C4-2B (cell line): ENCODE measurements at regions not wholly inside any gene's neighbourhood (a gene's known extent, or its start where the extent isn't known, plus 50 kb on each side); places are given as distances from the start of the nearest gene placed in this dataset.

ENCODE experiments used
- H3K27ac ChIP-seq: fragments of 450-650 bp; 2 replicates; pipeline ENCODE4 v1.5.1; 2017
- CTCF ChIP-seq: fragments of 450-650 bp; conservative IDR thresholded peaks from 2 replicates; pipeline ENCODE4 v1.5.1; 2017; ENCODE audit warnings: mild to moderate bottlenecking
- ZFX ChIP-seq: fragments of 450-650 bp; IDR thresholded peaks from 2 replicates; pipeline ENCODE4 v1.6.1; 2017

- H3K27ac ChIP-seq: no peak overlapping the region
- TF ChIP-seq ZFX (no peak), CTCF (no peak)
Measured at GRCh38 chr16:47852991-47853390, 302.8 kb downstream of the ABCC12 start.

GRCh38 chr16:47851146-47851545 lies 304.6 kb downstream of the ABCC12 start:
- H3K27ac ChIP-seq: no peak overlapping the region
- TF ChIP-seq CTCF (no peak), ZFX (no peak)

- H3K27ac ChIP-seq: no peak overlapping the region
- TF ChIP-seq CTCF: no peak
- no peak for TF ChIP-seq ZFX
Measured at GRCh38 chr16:47849736-47850135, 306.1 kb downstream of the ABCC12 start.

GRCh38 chr16:47848421-47849109 lies 307.2 kb downstream of the ABCC12 start:
- TF ChIP-seq ZFX: no peak
- TF ChIP-seq CTCF: no peak
- no peak overlapping the region; the same call in 1 of the 2 replicates for H3K27ac ChIP-seq

- TF ChIP-seq CTCF (no peak), ZFX (no peak)
- H3K27ac ChIP-seq: no peak overlapping the region; the same call in 1 of the 2 replicates
Measured at GRCh38 chr16:47847220-47847970, 308.4 kb downstream of the ABCC12 start.

GRCh38 chr16:47834485-47835024 lies 321.2 kb downstream of the ABCC12 start:
- no peak for TF ChIP-seq CTCF
- no peak for TF ChIP-seq ZFX
- no peak overlapping the region for H3K27ac ChIP-seq

- TF ChIP-seq CTCF (no peak), ZFX (no peak)
- H3K27ac ChIP-seq: no peak overlapping the region
Measured at GRCh38 chr16:47833771-47834170, 322.0 kb downstream of the ABCC12 start.
